H54 (cell line): ENCODE measurements at regions not wholly inside any gene's neighbourhood (a gene's known extent, or its start where the extent isn't known, plus 50 kb on each side); places are given as distances from the start of the nearest gene placed in this dataset.
"Not testable (repeated sequence)": the region's sequence is repeated elsewhere in the genome, so short reads cannot be mapped to it uniquely, and the experiment has no call there.

Experiments
- DNase-seq: peaks from one replicate; pipeline ENCODE4 v3.0.0; 2011; ENCODE audit warnings: low spot score, mixed read lengths; ENCODE audit not compliant: insufficient read length
- FAIRE-seq: peaks from 3 replicates; lab custom pipeline; 2011; peaks lifted over from hg19 to GRCh38; lab: Jason Lieb, UNC
- POLR2A ChIP-seq: IDR thresholded peaks from 2 replicates; pipeline ENCODE4 v1.6.1; 2011; ENCODE audit warnings: low read depth, mild to moderate bottlenecking, low read length

DNA sequence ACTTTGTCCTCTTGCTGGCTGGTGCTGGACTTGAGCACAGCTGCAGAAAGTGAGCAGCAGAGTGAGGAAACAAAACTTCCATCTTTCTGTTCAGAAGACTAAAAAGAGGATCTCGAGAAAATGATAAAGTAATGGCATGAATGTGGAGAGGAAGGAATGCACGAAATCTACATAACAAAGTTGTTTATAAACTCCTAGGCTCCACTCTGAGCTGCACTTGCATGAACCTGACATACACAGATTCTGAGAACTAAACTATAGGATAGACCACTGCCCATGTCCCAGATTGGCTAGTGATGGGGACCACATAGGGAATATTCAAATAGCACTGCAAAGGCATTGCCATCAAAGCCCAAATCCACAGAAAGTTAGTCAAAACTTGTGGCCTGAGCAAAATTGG lies 121.1 kb upstream of the MON1B start:
- no peak for FAIRE-seq
- TF ChIP-seq POLR2A = no peak

DNA sequence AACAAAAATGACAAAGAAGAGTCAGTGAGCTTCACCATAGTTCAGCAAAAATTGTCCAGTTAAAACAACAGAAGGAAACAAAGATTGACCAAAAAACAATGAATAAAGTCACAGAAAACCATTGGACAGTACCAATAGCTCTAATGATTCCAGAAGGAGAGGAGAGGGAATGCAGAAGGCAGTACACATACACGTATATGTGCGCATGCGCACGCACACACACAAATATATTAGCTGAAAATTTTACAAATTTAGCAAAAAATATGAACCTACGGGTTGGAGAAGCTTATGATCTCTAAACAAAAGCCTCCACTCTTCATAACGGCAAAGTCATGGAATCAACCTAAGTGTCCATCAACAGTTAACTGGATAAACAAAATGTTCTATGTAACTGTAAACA lies 120.3 kb upstream of the MON1B start:
- no peak for FAIRE-seq
- DNase-seq = no peak
- TF ChIP-seq POLR2A = no peak

More for the DNA sequence above, 121.1 kb upstream of the MON1B start:
- DNase-seq = no peak

DNA sequence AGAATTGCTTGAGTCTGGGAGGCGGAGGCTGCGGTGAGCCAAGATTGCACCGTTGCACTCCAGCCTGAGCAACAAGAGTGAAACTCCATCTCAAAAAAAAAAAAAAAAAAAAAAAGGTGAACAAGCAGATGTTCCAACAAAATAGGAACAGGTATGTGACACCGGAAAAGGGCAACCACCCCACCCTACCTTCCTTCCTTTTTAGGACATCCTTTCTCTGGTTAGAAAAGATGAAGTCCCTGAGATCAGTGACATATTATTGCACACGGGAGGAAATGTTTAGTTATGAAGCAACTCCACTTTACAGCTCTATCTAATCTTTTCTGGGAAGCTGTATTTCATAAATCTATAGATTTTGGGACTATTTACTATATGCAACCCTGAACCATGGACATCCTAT lies 114.2 kb upstream of the MON1B start:
- TF ChIP-seq POLR2A = no peak
- DNase-seq (no peak), FAIRE-seq (no peak)

DNA sequence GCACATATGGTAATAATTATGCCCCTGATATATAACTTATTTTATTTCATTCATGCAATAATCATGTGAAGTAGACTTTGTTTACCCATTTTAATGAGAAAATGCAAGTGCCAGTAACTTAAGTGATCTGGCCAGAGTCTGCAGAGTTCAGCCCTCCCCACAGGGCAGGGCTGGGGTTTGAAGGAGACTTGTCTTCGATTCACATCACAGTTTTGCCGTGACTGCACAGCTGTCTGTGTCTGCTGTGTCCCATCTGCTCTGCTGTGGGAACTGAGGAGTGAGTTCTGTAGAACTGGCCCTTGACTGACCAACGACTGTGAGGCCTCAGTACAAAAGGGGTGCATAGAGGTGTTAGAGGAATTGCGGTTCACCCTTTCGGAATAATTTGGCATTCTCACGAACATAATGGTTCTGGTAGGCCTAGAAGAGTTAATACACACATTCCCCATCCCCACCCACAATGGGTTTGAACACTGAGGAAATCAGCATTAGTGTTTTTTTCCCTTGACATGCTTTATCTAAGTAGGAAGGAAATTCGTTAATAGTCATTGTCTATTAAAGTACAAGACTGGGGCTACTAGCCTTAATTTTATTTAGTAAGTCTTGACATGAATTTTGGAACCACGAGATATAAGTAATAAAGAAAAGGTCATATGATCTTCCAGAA lies 113.6 kb upstream of the MON1B start:
- no peak for FAIRE-seq

DNA sequence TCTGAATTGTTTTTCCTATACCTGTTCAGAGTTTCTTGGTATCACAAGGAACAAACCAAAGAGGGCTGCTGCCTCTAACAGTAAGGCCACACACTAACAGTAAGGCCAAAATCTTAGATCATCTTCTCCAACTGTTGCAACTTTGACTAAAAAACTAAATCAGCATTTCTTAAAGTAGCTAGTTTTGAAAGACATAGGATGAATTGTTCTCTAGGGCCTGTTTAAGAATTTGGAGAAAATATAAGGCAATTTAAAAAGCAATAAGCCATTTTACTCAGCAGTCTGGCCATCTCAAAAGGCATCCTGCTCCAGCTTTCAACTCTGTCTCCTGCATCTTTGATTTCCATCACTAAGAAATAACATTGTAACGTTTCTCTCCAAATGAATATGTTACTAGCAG lies 105.0 kb upstream of the MON1B start:
- TF ChIP-seq POLR2A = no peak
- DNase-seq = no peak
- FAIRE-seq = no peak

More for the DNA sequence above, 113.6 kb upstream of the MON1B start:
- no peak for DNase-seq
- TF ChIP-seq POLR2A = no peak

DNA sequence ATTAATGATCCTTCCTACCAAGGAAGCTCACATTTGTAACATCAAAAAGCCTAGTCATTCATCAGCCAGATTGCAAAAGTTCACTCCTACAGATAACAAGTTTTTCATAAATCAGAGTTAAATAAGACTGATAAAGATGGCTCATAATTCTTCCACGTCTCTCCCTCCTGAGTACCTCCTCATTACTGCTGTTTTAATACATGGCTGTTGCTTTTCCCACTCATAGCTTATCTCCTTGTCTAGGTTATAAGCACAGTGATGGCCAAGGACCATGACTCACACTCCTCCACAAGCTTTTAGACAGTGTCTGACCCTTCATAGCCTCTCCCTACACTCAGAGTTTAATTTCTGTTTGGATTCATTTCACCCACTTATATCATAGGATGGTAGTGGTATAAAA lies 100.9 kb upstream of the MON1B start:
- DNase-seq (no peak), FAIRE-seq (no peak)
- no peak for TF ChIP-seq POLR2A

DNA sequence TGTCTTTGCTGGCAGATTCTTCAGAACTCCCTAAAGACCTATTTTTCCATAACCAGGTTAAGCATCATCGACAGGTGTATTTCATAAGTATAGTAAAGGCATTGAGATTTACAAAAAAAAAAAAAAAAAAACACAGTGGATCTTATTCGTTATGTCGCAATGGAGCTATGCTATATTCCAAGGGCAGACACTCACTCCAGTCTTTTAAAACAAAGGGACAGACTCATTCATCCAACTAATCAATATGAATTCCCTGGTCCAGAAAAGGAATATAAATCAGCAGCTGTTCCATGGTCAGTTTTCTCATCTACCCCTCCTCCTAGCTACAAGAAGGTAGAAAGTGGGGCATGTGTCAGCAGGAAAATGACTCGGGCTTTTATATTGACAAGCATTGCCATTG lies 97.7 kb upstream of the MON1B start:
- no peak for TF ChIP-seq POLR2A
- FAIRE-seq (no peak), DNase-seq (no peak)

DNA sequence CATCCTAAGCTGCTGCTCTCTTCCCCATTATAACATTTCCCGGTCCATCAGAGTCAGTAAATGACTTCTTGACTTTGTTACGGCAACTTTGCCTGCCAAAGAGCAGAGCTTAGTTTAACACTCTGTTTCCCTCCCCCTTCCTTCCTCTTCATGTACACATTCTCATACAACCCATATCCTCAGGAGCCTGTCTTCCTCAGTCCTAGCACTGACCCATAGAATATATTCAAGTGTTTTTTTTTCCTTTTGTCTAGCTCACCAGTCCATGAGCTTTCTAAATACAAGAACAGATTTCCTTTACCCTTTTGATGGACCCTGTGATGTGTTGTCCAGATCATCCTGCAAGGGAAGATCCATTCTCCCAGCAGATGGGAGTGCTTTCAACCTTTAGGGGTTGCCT lies 97.0 kb upstream of the MON1B start:
- TF ChIP-seq POLR2A = no peak
- DNase-seq (no peak), FAIRE-seq (no peak)

DNA sequence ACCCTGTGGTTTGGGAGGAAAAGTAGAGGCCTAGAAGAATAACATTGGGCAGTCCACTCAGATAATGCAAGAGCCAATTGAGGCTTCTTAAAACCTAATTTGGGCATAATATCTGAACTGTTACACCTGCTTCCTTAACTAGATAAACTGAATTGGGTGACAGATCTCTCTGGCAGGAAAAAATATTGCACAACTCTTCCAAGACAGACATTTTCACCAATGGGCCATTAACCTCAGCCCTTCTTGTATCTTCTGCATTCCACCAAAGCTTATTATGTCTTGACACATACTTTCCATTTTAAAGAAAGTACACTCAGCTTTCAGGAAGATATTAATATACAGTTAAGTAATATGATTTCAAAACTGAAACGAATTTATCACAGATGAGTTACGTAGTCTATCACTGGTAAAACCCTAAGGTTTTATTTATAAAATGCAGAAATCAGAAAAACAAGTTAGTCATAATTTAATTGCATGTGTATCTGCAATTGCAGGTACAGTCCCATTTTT lies 79.9 kb upstream of the MON1B start:
- FAIRE-seq (no peak), DNase-seq (no peak)
- no peak for TF ChIP-seq POLR2A

DNA sequence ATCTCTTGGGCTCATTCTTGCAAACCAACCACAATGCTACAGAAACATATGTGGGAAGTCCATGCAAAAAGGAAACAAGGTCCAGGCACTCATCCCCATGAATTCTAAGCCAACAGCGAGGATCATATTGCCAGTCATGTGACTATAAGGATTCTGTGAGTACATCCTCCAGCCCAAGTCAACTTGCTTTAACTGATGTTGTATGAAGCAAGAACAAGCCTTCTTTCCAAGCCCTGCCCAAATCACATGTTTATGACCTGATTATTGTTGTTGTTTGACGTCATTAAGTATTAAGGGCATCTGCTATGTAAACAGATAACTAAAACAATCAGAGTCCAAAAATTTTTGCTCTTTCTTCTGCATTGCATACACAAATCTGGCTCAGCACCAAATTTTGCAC lies 78.2 kb upstream of the MON1B start:
- no peak for TF ChIP-seq POLR2A
- FAIRE-seq (no peak), DNase-seq (no peak)

DNA sequence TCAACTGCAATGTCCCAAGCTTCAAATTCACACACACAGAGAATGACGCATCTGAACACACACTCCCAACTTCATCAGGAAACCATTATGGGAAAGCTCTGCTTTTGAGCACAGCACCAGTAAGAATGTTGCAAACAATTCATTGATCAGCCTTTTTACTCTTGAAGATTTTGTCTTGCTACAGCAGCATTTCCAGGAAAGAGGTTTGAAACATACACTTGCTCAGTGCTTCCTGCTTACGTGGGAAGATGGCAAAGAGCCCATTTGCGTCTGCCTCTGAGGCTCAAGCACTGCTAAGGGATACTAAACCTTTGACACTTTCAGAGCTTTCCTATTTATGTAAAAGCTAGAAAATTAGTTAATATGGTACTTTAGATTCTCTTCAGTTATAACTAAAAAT lies 77.2 kb upstream of the MON1B start:
- no peak for DNase-seq
- FAIRE-seq = no peak
- no peak for TF ChIP-seq POLR2A

DNA sequence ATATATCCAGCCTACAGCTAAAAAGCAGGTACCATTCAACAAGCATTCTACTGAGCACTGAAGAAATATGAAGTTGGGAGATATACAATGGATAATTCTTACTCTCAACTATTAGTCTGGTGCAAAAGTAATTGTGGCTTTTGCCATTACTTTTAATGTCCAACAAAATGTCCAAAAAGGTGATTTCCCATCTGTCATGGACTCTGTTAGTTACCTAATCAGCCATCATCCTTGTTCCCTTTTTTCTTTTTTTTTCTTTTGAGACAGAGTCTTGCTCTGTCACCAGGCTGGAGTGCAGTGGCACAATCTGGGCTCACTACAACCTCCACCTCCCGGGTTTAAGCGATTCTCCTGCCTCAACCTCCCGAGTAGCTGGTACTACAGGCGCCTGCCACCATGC lies 76.6 kb upstream of the MON1B start:
- DNase-seq, FAIRE-seq: not testable (repeated sequence)

DNA sequence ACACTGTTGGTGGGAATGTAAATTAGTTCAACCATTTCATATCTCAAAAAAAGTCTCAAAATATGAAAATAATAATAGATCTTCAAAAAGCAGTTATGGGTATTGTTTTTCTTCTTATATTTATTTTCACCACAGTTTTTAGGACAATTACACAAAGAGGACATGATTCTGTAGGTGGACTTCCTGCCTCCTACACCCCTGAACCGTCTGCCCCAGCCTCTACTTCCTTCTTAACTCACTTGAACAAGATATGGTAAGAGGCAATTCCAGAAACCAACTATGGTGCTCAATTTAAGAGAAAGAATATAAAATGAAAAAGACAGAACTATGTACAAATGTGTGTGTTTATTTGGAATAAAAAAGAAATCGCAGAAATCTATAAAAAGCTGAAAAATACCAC lies 74.1 kb upstream of the MON1B start:
- DNase-seq = no peak
- no peak for FAIRE-seq
- TF ChIP-seq POLR2A = no peak

DNA sequence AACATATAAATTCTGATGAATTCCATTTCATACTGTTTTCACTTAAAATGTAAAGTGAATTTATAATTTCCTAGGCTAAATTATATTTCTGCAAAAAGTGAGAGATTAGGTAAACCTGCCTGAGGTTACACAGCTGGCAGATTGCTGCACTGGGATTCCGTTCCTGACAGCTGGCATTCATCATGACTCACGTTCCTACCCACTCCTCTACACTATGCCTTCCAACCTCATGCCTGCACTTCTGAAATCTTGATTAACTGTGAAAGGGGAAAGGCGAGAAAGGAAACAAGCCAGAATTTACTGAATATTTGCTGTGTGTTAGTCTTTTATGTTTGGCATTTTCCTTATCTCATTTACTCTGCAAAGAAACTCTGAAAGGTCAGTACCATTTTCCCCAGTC lies 73.3 kb upstream of the MON1B start:
- no peak for DNase-seq
- no peak for FAIRE-seq
- no peak for TF ChIP-seq POLR2A

DNA sequence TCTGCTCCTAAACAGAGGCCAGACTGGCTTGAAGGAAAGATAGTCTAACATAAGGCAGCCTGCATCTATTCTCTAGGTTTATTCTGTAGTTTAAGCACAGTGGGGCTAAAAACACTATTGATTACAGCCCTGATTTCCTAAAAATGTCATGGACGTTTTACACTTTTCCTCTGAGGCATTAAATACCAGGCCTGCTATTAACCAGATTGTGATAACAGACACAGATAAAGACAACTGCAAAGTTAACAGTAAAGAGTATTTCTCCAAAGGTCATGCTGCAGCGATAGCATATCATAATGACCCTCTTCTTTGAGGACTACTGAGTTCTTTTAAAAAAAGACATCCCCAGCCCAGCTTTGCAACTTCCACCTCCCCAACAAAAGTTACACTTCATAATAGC lies 59.6 kb upstream of the MON1B start:
- no peak for FAIRE-seq

More for the DNA sequence above, 59.6 kb upstream of the MON1B start:
- no peak for DNase-seq
- TF ChIP-seq POLR2A = no peak
